Activated CD4-positive, alpha-beta memory T cell treated with anti-CD3 and anti-CD28 coated beads, Interleukin-2, amount 10 ng/mL, durations not matched to agents 7 days and 5 days (primary cell): ENCODE measurements at regions not wholly inside any gene's neighbourhood (a gene's known extent, or its start where the extent isn't known, plus 50 kb on each side); places are given as distances from the start of the nearest gene placed in this dataset.
"Not testable (repeated sequence)": the region's sequence is repeated elsewhere in the genome, so short reads cannot be mapped to it uniquely, and the experiment has no call there.

Experiments used
- CTCF ChIA-PET: fragments of 350-600 bp; sonication (Branson Sonifier 250); formaldehyde crosslinking; loops from one replicate; lab custom pipeline; 2021; ENCODE audit warnings: antibody characterized with exemption, inconsistent platforms; lab: Charles Lee
- POLR2A ChIA-PET: fragments of 350-600 bp; sonication (Branson Sonifier 250); formaldehyde crosslinking; loops from one replicate; lab custom pipeline; 2021; ENCODE audit warnings: antibody characterized with exemption; lab: Charles Lee
- DNase-seq: peaks from one replicate; pipeline ENCODE4 v3.0.0-alpha.2; 2020
- H3K27ac Mint-ChIP-seq: one replicate; pipeline ENCODE4 v1.8.0; 2021; ENCODE audit warnings: mild to moderate bottlenecking, mixed read lengths
- H3K27me3 Mint-ChIP-seq: one replicate; pipeline ENCODE4 v1.8.0; 2021; ENCODE audit warnings: mixed read lengths
- H3K36me3 Mint-ChIP-seq: one replicate; pipeline ENCODE4 v1.8.0; 2021; ENCODE audit warnings: low read depth, mixed read lengths
- H3K4me1 Mint-ChIP-seq: one replicate; pipeline ENCODE4 v1.8.0; 2021; ENCODE audit warnings: mixed read lengths
- H3K4me3 Mint-ChIP-seq: one replicate; pipeline ENCODE4 v1.8.0; 2021; ENCODE audit warnings: mild to moderate bottlenecking, mixed read lengths
- H3K9me3 Mint-ChIP-seq: one replicate; pipeline ENCODE4 v1.8.0; 2021; ENCODE audit warnings: mixed read lengths

DNA sequence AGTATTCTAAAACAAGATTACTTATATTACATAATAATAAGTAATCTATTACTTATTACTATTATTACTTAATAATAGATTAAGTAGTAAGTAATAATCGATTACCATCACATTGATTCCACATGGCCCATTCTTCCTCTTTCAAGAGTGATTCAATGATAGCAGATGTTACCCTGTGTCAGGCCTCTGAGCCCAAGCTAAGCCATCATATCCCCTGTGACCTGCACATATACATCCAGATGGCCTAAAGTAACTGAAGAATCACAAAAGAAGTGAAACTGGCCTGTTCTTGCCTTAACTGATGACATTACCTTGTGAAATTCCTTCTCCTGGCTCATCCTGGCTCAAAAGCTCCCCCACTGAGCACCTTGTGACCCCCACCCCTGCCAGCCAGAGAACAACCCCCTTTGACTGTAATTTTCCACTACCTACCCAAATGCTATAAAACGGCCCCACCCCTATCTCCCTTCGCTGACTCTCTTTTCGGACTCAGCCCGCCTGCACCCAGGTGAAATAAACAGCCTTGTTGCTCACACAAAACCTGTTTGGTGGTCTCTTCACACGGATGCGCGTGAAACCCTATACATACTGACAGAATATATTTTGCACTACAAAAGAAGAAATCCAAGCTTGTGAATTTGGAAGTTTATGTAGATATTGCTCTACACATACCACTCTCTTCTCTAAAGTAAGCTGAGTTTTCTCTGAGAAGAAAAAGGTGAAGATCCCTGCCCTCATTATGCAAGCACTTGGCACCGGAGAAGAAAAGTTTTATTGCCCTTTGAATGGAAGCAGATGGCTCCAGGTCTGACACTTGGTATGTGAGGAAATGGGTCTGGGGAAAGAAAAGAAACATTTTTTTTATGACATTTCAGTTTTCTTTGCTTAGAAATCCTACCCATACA lies 488.6 kb upstream of the IMPG1 start:
- H3K36me3 Mint-ChIP-seq, CTCF ChIA-PET, DNase-seq, POLR2A ChIA-PET, H3K4me3 Mint-ChIP-seq, H3K27me3 Mint-ChIP-seq, H3K9me3 Mint-ChIP-seq, H3K27ac Mint-ChIP-seq, H3K4me1 Mint-ChIP-seq: not testable (repeated sequence)

DNA sequence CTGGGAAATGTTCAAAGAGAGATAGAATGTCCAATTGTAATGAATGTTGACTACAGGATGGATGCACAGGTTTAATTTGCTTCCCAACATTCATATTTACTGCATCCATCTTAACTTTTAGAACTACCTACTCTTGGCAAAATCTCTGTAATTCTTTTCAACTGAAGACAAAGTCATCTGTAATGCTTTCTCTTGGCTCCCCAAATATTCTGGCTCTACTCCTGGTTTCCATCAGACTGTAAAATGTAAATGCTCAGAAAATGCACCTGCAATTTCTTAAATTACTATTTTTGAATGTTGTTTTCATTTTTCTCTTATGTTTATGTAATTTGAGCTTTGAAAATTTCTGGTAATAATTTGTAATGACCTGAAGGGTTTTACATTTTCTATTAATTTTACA lies 480.8 kb upstream of the IMPG1 start:
- H3K27ac Mint-ChIP-seq: no peak overlapping the region
- no peaks in the 10 kb centered on the region for H3K27me3 Mint-ChIP-seq
- no peak overlapping the region for H3K4me3 Mint-ChIP-seq
- CTCF ChIA-PET: no interaction called here
- POLR2A ChIA-PET: no interaction called here
- no peaks in the 10 kb centered on the region for H3K9me3 Mint-ChIP-seq
- H3K36me3 Mint-ChIP-seq: no peaks in the 10 kb centered on the region
- H3K4me1 Mint-ChIP-seq: no peaks in the 10 kb centered on the region
- DNase-seq: no peak

DNA sequence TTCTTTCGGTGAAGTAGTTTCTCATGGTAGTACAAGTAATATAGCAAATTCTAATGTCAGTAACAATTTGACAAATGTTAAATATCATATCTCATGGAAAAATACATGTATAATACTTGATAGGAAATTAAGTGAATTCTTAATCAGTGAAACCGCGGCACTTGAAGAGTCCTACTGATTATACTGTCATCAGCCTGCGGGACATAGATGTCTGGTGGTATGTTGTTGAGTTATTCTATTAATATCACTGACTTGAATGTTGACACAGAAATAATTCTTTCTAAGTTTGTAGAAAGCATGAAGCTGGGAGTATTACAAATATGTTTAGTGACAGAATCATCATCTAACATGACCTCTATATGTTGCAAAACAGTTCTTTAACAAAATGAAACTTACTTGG lies 479.8 kb upstream of the IMPG1 start:
- no peaks in the 10 kb centered on the region for H3K4me1 Mint-ChIP-seq
- H3K27ac Mint-ChIP-seq: no peak overlapping the region
- H3K9me3 Mint-ChIP-seq: no peaks in the 10 kb centered on the region
- H3K4me3 Mint-ChIP-seq: no peak overlapping the region
- no peaks in the 10 kb centered on the region for H3K27me3 Mint-ChIP-seq
- no peaks in the 10 kb centered on the region for H3K36me3 Mint-ChIP-seq
- CTCF ChIA-PET: no interaction called here
- DNase-seq: no peak
- POLR2A ChIA-PET: no interaction called here

DNA sequence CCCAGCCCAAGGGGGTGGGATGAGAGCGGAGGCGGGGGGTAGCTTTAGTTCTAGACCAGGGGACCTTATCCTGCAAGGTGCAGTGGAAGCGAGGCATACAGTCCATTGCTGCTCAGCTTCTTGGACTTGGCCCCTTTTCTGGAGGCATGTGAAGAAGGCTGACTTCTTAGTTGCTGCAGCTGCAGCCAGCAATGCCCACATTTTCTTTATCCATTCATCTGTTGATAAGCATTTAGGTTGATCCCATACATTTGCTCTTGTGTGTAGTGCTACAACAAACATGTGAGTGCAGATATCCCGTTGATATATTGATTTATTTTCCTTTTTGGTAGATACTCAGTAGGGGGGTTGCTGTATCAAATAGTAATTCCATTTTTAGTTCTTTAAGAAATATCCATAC lies 461.2 kb upstream of the IMPG1 start:
- Mint-ChIP-seq H3K27ac (no peak overlapping the region), H3K9me3 (peaks cover 20% of the 10 kb centered on the region), H3K4me1 (no peaks in the 10 kb centered on the region), H3K36me3 (no peaks in the 10 kb centered on the region), H3K4me3 (no peak overlapping the region), H3K27me3 (no peaks in the 10 kb centered on the region)
- POLR2A ChIA-PET: no interaction called here
- CTCF ChIA-PET: no interaction called here
- DNase-seq: no peak

DNA sequence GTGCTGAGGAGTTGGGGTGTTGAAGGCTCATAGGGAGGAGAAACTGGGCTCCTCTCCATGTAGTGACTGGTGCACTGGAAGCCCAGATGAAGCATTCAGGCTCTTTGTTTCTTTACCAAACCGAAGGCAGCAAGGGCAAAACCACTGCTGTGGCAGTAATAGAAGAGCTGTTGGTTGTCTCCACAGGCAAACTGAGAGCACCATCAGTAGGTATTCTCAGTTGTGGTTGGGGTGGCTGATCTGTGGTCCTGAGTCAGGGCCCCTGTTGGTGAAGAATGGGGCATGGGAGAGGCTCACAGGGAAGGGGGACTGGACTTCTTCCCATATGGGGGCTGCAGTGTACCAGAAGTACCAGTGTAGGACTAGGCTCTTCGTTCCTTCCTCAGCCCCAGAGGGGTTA lies 460.2 kb upstream of the IMPG1 start:
- POLR2A ChIA-PET: no interaction called here
- H3K4me1 Mint-ChIP-seq: no peaks in the 10 kb centered on the region
- no peaks in the 10 kb centered on the region for H3K36me3 Mint-ChIP-seq
- H3K27me3 Mint-ChIP-seq: no peaks in the 10 kb centered on the region
- no peak overlapping the region for H3K27ac Mint-ChIP-seq
- peaks cover 18% of the 10 kb centered on the region for H3K9me3 Mint-ChIP-seq
- H3K4me3 Mint-ChIP-seq: no peak overlapping the region
- no peak for DNase-seq
- CTCF ChIA-PET: no interaction called here

DNA sequence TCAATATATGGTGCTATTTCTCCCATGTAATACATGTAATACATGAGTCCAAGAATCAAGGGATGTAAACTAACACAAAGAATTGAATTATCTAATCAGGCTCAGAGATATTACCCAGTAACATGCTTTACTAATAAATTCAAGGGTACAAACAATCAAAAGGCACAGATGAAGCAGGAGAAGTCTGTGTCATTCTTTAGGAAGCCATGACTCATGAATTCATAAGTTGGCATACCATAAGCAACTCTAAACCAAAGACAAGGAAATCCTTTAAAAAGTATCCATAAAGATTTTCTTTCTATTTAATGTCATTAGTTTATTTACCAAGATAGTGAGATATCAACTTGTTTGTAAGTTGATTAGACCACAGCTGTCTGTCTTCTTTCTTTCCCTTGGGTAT lies 446.0 kb upstream of the IMPG1 start:
- H3K27ac Mint-ChIP-seq: no peak overlapping the region
- no peak for DNase-seq
- H3K4me3 Mint-ChIP-seq: no peak overlapping the region
- POLR2A ChIA-PET: no interaction called here
- no peaks in the 10 kb centered on the region for H3K27me3 Mint-ChIP-seq
- H3K36me3 Mint-ChIP-seq: no peaks in the 10 kb centered on the region
- CTCF ChIA-PET: no interaction called here
- no peaks in the 10 kb centered on the region for H3K4me1 Mint-ChIP-seq
- H3K9me3 Mint-ChIP-seq: peaks cover 5% of the 10 kb centered on the region

DNA sequence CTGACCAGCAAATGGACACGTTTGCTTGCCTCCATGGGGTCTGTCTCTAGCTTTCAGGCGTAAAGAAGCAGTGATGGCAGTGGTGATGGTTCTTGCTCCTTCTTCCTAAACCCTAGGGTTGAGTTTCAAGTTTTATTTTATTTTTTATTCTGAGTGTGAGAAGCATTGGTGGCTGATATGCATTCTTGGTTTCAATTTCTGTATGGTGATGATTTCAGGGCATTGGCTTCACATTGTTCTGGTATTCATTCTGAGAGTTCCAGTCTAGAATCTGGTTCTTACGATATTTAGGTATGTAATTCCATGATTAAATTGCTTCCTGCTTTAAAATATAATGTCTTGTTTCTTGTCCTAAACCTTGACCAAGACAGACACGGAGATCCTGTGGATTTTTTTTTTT lies 444.5 kb upstream of the IMPG1 start:
- Mint-ChIP-seq H3K27ac (no peak overlapping the region), H3K9me3 (peaks cover 5% of the 10 kb centered on the region), H3K4me1 (no peaks in the 10 kb centered on the region), H3K36me3 (no peaks in the 10 kb centered on the region), H3K27me3 (no peaks in the 10 kb centered on the region), H3K4me3 (no peak overlapping the region)
- CTCF ChIA-PET: no interaction called here
- DNase-seq: no peak
- POLR2A ChIA-PET: no interaction called here

DNA sequence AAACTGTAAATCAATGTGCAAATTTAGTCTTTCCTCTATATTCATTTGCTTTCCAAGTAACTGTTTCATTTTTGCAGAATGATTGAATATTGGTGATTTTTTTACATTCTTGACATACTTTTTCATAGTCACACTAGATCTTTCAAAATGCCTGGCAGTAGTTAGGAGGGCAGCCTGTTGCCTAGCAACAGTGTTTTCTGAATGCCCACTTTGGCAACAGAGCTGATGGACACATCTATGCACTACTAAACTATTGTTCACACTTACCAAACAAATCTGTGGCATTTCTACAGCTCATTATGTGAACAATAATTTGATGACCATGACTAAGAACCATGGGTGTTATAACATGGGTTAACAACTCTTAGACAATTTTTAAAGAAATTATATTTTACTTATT lies 438.0 kb upstream of the IMPG1 start:
- CTCF ChIA-PET: no interaction called here
- Mint-ChIP-seq H3K36me3 (no peaks in the 10 kb centered on the region), H3K27me3 (no peaks in the 10 kb centered on the region), H3K4me1 (no peaks in the 10 kb centered on the region), H3K9me3 (peaks cover 5% of the 10 kb centered on the region), H3K4me3 (no peak overlapping the region), H3K27ac (no peak overlapping the region)
- no peak for DNase-seq
- POLR2A ChIA-PET: no interaction called here

DNA sequence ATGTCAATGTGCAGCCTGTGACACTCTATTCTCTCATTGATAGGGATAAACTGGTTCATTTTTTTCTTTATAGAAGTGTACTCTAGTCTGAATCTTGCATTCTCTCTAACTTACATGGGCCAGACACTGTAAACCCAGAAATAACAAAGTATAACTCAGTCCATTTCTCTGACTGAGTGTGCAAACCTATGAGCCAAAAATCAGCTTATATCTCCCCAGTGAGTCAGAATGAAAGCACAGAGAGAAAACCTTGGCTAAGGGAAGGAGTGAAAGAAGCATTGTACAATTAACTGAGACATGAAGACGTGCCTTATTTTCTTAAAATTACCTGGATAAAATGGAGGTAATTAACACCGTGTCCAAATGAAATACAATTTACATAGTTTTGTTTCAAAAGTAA lies 436.9 kb upstream of the IMPG1 start:
- no peak overlapping the region for H3K4me3 Mint-ChIP-seq
- POLR2A ChIA-PET: no interaction called here
- CTCF ChIA-PET: no interaction called here
- H3K27ac Mint-ChIP-seq: no peak overlapping the region
- peaks cover 5% of the 10 kb centered on the region for H3K9me3 Mint-ChIP-seq
- no peaks in the 10 kb centered on the region for H3K36me3 Mint-ChIP-seq
- H3K27me3 Mint-ChIP-seq: no peaks in the 10 kb centered on the region
- DNase-seq: no peak
- no peaks in the 10 kb centered on the region for H3K4me1 Mint-ChIP-seq

DNA sequence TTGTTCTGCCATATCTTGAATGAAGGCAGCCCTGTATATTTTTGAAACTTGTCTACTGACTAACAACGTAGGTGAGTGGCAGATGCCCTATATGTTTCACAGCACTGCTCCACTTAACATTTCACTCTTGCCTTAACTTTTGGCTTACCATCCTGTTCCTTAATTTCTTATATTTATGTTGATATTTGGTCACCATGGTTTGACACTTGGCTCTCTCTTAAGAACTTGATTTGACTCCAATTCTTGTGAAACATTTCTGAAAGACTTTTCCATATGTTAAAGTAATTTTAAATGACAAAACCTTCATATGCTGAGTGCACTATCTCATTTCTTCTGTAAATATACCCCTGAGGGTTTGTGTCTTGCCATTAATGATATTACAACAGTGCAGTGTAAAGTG lies 434.3 kb upstream of the IMPG1 start:
- Mint-ChIP-seq H3K27ac (no peak overlapping the region), H3K36me3 (no peaks in the 10 kb centered on the region), H3K4me1 (no peaks in the 10 kb centered on the region), H3K9me3 (peaks cover 5% of the 10 kb centered on the region), H3K4me3 (no peak overlapping the region), H3K27me3 (no peaks in the 10 kb centered on the region)
- ChIA-PET CTCF (no interaction called here), POLR2A (no interaction called here)
- DNase-seq: no peak

DNA sequence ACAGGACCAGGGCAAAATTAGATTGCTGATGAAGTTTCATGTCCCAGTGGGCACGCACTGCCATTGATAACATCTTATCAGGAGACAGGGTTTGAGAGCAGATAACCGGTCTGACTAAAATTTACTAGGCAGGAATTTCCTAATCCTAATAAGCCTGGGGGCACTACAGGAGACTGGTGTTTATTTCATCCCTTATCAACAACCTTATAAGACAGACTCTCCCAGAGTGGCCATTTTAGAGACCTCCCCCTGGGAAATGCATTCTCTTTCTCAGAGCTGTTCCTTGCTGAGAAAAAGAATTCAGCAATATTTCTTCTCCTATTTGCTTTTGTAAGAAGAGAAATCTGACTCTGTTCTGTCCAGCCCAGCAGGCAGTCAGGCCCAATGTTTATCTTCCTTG lies 423.4 kb upstream of the IMPG1 start:
- Mint-ChIP-seq H3K9me3 (peaks cover 18% of the 10 kb centered on the region), H3K27ac (no peak overlapping the region), H3K4me1 (no peaks in the 10 kb centered on the region), H3K36me3 (no peaks in the 10 kb centered on the region), H3K27me3 (no peaks in the 10 kb centered on the region), H3K4me3 (no peak overlapping the region)
- DNase-seq: no peak
- ChIA-PET CTCF (no interaction called here), POLR2A (no interaction called here)

DNA sequence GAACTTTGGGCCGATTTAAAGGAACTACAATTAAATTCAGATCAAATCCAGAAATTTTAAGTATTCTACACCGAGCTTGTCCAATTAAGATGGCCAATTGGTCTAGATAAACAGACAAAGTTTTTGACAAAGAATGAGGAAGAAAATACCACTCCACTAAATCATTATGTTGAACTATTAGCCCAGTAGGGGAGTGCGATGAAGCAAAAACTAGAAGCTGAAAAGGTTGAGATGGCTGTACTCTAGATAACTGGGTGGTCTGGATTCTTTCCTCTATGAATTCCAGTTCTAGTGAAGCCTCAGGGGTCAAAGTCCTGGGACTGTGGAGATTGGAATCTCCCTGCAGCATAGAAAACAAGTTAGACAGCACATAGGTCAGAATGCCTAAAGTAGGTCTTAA lies 418.9 kb upstream of the IMPG1 start:
- H3K27ac Mint-ChIP-seq, H3K4me3 Mint-ChIP-seq, CTCF ChIA-PET, DNase-seq, H3K4me1 Mint-ChIP-seq, POLR2A ChIA-PET, H3K27me3 Mint-ChIP-seq, H3K36me3 Mint-ChIP-seq: not testable (repeated sequence)
- H3K9me3 Mint-ChIP-seq: peaks cover 25% of the 10 kb centered on the region

DNA sequence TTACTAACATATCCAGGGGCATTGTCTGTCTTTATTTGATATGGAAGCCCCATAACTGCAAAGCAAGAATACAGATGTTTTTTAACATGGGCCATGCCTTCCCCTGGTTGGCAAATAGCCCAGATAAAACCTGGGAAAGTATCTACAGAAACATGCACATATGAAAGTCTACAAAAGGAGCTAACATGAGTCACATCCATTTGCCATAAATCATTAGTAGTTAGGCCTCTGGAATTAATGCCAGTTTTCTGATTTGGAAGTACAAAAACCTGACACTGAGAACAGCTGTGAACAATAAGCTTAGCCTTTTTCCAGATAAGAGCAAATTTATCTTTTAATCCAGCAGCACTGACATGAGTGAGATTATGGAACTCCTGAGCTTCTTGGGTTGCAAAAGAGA lies 418.0 kb upstream of the IMPG1 start:
- Mint-ChIP-seq H3K9me3 (peaks cover 18% of the 10 kb centered on the region), H3K36me3 (no peaks in the 10 kb centered on the region), H3K27me3 (no peaks in the 10 kb centered on the region), H3K27ac (no peak overlapping the region), H3K4me1 (no peaks in the 10 kb centered on the region), H3K4me3 (no peak overlapping the region)
- ChIA-PET POLR2A (no interaction called here), CTCF (interaction anchor here (0.6 kb wide), 1 partner anchor 41 kb away, joined by 3 read pairs; no protein-coding TSS in a partner anchor)
- no peak for DNase-seq

DNA sequence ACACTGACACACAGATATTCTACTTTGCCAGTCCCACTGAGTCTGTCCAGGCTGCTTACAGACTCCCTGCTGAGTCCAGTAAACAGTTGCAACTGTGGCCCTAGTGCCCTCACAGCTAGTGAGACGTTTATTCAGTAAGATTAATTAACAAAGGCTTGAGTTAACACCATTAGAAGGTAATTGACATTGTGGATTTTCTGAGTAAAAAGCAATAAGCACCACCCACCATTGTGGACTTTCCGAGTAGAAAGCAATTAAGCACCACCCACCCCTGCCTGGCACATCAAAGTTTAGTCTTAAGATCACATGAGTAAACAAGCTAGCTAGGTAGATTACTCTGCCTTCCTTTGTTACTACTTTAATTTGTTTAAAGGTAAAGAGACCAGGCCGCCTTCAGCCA lies 408.6 kb upstream of the IMPG1 start:
- no peaks in the 10 kb centered on the region for H3K36me3 Mint-ChIP-seq
- no peak overlapping the region for H3K27ac Mint-ChIP-seq
- ChIA-PET POLR2A (no interaction called here), CTCF (no interaction called here)
- no peaks in the 10 kb centered on the region for H3K4me1 Mint-ChIP-seq
- no peak for DNase-seq
- no peak overlapping the region for H3K4me3 Mint-ChIP-seq
- no peaks in the 10 kb centered on the region for H3K27me3 Mint-ChIP-seq
- peaks cover 16% of the 10 kb centered on the region for H3K9me3 Mint-ChIP-seq
